ENCODE measurements at regions not wholly inside any gene's neighbourhood (a gene's known extent, or its start where the extent isn't known, plus 50 kb on each side); places are given as distances from the start of the nearest gene placed in this dataset.

DNA sequence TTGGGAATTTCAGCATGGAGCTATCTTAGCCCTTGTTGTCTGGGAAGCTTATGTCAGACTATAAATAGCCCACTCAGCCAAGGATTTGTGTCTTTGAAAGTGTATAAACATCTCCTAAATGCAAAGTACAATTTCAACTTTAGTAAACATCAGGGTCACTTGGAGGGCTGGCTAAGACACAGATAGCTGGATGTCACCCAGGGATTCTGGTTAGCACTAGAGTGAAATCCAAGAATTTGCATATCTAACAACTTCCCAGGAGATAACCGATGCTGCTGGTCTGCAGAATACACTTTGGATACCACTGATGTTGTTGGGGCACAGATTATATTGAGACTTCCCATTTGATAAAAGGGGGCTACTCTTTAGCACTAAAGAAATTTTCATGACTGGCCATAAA is 130.9 kb downstream of the PAX1 start:
- H3K27ac ChIP-seq: no peak overlapping the region
- H3K4me3 ChIP-seq: no peak overlapping the region

DNA sequence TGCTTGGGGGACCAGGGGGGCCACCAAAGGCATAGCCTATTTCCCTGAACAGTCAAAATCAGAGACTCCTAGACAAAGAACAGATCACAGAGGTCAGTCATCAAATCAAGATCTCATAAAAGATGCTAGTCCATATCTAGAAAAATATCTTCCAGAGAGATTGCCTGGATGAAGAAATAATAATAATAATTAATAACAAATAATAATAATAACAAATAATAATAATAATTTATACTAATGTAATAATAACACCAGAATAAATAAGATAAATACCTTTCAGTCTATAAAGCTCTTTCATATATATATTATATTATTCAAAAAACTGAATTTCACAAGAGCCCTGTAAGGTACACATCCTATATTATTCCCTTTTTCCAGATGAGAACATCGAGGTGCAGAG is 129.6 kb downstream of the PAX1 start:
- H3K4me3 ChIP-seq: no peak overlapping the region

DNA sequence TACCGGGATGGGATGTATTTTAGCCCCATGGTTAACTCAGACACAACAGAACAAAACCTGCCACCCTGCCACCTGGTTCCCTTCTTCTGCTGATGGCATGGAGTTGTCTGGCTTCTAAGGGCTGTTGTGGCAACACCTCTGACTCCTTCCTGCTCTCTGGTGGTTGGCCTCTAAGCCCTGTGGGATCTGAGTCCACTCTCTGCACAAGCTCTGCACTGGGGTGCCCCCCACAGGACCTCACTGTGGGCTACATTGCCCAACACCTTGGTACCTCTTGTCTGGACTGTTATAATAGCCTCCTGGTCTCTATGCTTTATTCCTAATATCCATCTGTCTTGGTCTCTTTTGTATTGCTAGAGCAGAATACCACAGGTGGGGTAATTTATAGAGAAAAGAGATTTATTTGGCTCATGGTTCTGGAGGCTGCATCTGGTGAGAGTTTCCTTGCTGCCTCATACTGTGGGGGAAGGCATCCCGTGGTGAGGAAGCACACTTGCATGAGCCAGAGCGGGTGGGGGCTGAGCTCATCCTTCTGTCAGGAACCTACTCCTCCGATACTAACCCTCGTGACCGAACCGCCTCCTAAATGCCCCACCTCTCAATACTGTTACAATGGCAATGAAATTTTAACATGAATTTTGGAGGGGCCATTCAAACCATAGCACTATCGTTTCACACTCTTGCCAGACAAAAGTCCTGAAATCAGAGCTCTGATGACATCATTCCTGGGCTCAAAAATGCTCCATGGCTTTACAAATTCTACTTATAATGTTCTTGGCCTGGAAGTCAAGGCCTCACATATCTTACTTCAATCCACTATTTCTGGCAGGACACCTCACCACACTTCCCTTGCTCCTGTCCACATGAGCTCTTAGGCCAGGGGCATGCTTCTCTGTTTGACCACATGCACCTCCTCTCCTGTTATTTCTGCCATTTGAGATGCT is 127.2 kb downstream of the PAX1 start:
- H3K27ac ChIP-seq: no peak overlapping the region
- H3K4me3 ChIP-seq: no peak overlapping the region

More for the DNA sequence above, 129.6 kb downstream of the PAX1 start:
- H3K27ac ChIP-seq: no peak overlapping the region

DNA sequence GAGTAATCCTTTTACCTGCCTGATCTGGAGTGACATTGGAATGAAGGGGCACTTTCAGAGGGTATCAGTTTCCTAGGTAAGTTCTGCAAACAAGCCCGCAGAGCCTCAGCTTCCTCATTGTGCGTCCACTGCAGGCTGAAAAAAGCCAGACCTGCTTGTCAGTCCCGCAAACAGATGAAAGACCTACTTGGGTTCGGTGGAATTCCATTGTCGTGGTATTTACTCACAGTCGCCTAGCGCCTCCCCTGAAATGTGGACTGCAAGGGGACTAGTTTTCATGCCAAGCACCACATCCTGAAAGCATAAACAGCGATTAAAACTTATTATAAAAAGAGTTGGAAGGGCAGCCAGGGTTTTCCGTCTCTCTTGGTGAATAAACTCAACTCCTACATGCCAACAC is 121.5 kb downstream of the PAX1 start:
- Histone ChIP-seq H3K27ac (no peak overlapping the region), H3K4me3 (no peak overlapping the region)

DNA sequence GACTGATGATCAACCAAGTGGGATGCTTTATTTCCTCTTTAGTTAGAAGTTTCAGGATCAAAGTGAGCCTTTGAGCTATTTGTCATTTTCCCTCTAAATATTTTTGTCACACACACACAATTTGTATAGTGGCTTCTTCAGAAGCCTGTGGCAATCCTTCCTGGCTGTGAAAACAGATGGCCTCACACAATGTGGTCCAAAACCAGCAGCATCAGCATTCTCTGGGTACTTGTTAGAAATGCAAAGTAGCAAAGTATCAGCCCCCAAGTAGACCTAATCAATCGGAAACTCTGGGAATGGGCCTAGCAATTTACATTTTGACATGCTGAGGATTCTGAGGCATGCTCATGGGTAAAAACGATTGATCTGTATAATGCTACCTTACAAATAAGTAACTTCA is 115.9 kb downstream of the PAX1 start:
- H3K27ac ChIP-seq: no peak overlapping the region
- H3K4me3 ChIP-seq: no peak overlapping the region

DNA sequence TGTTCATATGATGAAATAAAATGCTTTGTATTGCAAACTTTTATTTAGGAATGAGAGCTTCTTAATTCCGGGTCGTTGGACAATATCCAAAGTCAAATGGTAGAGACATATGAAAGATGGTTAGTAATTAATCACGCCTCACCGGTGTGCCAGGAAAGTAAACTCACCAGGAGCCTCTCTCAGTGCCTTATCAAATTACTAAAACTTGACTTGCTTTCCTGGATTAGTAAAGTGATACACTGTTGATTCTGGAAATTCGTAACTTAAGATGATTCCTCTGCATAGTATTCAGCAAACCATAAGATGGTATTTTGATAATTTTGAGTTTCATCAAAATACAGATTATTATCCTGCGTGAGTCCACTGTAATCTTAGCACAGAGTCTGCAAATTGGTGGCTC is 115.2 kb downstream of the PAX1 start:
- no peak overlapping the region for H3K4me3 ChIP-seq
- H3K27ac ChIP-seq: no peak overlapping the region

DNA sequence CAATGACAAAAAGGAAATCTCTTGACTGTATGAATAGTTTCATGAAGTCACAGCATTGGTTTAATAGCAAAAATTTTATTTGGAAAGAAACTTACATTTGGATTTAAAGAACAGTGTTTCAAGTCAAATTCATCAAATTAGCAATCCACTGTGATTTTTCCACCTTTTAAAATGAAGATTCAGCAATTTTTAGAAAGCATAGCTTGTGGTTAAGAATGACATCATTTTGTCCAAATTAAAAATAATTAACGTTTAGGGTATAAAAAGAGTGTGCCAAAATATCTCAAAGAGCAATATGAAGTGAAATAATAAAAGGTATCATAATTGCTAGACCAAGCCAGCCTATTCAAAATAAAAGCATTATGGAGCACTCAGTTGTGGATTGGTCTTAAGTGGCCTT is 114.6 kb downstream of the PAX1 start:
- Histone ChIP-seq H3K4me3 (no peak overlapping the region), H3K27ac (no peak overlapping the region)

DNA sequence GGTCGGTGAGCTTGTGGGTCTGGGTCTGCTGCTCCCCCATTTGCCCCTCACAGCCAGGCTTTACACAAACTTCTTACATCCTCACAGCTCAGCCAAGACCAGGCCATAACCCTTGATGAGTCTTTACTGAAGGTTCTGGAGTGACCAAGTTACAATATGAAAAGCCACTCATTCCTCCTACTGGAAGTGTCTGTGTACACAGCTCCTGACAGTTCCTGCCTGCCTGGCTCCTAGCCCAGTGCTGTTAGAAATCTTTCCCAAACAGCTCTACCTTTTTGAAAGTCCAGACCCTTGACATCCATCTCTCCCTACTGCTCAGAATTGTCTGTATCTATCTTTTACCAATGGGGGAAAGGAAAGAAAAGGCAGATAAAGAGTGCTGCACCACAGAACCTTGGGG is 106.9 kb downstream of the PAX1 start:
- Histone ChIP-seq H3K27ac (no peak overlapping the region), H3K4me3 (no peak overlapping the region)

DNA sequence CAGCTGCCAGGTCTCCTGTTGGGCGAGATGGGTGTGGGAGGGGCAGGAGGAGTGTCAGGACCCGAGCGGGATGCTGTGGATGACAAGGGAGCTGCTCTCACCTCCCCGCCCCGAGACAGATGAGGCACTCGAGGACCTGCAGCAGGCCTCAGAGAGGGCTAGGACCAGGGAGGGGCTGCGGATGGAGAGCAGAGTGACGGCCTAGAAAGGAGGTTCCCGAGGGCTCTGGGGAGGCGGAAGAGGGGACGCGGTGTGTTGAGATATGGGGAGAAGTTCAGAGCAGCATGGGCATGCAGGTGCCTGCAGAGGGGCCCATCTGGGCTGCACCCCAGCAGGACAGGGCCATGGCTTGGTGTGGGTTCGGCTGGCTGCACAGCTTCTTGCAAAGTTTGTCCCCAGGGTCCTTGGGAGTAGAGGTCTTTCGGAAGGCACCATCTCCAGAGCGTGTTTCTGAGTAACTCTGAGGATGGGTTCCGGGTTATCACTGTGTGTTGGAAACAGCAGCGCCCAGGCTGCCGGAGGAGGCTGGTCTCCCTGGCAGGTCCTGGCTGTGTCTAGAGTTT is 104.6 kb downstream of the PAX1 start:
- H3K27ac ChIP-seq: no peak overlapping the region
- no peak overlapping the region for H3K4me3 ChIP-seq

DNA sequence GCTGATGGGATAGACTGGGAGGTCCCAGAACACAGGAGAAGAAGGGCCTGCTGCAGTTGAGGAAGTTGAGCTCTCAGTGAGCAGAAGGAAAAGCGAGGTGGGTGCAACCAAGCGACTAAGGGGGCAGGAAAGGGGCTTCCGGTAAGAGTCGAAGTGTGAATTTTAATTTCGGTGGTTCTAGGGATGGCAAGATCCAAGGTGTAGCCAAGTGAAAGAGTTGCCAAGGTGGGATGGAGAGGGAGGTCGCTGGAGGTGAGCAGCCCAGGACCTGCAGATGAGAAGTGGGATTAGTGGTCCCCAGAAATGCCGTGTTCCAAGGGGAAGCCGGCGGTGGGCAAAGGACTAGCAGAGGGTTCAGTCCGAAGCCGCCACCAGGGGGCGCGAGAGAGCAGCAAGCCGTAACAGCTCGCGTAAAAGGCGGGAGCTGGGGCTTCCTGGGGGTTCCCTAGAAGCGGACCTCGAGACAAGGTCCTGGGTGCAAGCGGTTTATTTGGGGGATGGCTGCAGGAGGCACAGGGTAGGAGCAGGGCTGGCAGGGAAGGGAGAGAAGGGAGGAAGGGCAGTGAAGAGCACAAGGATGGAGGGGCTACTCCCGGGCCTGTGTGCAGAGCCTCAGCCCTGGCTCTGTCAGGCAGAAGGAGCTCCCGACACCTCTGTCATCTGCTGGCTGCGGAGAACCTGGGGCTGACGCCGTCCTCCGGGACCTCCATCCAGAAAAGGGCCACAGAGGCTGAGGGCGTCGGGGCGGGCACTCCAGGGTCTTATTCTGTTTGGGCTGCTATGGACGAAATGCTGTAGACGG is 103.6 kb downstream of the PAX1 start:
- no peak overlapping the region for H3K4me3 ChIP-seq
- H3K27ac ChIP-seq: no peak overlapping the region

DNA sequence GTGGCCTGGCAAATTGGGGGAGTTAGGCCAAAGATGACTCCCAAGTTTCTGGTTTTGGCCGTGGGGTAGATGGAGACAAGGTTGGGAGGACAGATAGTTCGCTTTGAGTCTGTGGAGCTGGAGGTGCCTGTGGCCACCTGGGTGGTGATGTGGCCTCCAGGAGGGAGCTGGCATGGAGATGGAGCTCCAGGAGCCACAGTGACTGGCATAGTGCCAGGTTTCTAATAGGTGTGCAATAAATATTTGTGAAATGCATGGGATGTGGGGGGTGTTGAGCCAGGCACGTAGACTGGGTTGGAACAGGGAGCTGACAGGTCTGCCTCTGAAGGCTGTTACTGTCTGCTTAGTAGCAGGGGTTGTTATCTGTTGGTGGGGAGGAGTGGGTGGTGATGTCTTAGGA is 102.7 kb downstream of the PAX1 start:
- Histone ChIP-seq H3K4me3 (no peak overlapping the region), H3K27ac (no peak overlapping the region)

DNA sequence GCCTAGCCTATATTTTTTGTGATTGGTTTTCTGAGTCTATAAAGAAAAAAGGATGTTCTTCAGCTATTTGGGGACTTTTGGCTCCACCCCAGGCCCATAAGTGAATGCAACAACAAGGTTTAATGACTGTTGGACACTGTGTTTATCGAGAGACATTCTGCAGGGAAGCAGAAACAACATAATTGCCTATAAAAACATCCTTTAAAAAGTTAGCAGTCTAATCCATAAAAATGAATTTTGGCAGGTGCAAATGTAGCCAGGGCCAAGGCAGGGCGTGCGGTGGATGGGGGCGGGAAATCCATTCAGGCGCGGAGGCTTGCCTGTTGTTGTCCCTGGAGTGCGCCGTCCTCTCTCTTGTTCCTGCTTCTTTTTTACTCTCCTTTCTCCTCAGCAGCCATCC is 99.3 kb downstream of the PAX1 start:
- Histone ChIP-seq H3K4me3 (no peak overlapping the region), H3K27ac (no peak overlapping the region)

DNA sequence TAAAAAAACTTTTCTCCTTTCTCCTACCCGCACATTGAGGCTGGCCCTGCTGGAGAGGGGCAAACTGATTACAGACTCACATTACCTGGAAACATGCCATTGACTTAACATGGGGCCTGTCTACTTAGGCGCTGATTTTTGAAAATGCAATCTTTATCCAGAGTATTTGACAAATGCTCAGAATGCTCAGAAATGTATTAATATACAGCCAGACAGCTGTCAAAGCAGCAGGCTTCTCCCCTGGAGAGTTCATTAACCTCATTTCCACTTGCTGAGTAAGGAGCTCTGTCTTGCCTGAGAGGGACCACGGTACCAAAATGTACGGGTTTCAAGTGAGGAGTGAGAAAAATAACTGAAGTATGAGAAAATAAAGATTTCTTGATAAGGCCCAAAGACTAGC is 95.7 kb downstream of the PAX1 start:
- no peak overlapping the region for H3K4me3 ChIP-seq
- H3K27ac ChIP-seq: no peak overlapping the region

DNA sequence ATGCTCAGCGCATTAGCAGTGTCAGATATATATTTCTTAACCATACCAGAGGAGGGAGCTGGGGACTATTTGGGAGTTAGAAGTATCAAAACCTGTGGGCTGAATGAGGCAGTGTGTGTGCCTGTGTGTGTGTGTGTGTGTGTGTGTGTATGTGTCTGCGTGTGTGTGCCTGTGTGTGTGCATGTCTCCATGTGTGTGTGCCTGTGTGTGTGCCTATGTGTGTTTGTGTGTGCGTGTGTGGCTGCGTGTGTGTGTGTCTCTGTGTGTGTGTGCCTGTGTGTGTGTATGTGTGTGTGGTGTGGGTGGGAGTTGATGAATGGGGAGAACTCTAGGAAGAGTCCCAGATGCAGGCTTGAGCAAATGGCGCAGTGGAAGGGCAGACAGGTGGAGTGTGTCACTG is 92.9 kb downstream of the PAX1 start:
- no peak overlapping the region for H3K27ac ChIP-seq
- H3K4me3 ChIP-seq: no peak overlapping the region

DNA sequence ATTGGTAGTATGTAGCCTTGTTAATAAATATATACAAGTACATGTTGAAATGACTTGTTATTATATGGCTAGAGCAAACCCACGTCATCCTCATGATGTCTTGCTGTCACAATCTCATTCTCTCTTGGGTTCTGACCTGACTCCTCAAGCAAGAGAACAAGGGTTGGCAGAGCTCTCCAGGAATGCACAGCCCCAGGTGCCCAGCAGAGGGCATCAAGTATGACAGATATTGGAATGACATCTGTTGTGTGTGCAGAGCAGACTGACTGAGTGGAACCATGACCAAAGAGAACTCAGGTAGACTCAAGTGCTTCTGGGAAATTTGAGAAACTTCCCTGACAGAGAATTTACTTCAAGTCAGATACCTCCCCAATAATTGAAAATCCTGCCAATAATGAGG is 90.6 kb downstream of the PAX1 start:
- Histone ChIP-seq H3K4me3 (no peak overlapping the region), H3K27ac (no peak overlapping the region)

DNA sequence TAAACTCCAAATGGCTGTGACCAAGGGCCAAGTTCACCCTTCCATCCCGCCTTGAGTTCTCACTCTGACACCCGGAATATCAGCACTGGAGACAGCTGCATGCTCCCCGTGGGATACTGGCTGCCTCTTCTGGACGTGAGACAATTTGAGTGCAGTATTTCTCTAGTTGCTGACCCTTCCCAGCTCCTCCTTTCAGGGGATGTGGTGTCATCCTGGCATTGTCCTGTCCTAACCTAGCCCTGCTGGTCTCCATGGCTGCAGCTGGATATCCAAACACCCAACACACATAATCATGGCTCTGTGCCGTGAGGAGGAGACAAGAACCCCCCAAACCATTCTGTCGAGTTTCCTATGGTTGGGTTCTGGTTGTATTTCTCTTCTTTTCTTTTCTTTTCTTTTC is 82.6 kb downstream of the PAX1 start:
- Histone ChIP-seq H3K27ac (no peak overlapping the region), H3K4me3 (no peak overlapping the region)

DNA sequence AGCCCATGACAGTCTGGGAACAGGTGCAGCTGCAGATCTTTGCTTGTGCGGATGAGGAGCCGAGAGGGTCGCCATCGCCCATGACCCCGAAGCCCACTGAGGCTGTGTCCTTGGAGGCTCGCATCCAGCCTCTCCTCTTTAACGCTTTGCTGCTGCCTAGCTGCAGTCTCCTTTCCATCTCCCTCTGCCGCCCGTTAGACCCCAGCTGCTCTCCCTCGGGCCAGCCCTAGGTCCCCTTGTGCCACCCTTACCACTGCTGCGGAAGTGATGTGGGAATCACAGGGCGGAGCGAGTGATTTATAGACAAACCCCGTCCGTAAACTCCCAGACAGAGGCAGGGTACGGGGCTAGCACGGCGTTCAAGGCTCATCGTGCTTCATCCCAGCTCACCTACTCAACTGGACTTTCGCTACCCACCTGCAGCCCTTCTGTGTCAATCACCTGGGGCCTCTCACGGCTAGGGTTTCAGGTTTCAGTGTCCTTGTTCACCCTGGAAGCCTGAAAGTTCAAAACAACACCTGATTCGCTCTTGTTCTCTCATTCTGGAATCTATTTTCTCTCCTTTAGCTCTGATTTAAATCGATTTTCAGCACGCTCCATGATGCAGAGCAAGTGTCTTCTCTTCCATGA is 76.1 kb downstream of the PAX1 start:
- H3K27ac ChIP-seq: no peak overlapping the region

DNA sequence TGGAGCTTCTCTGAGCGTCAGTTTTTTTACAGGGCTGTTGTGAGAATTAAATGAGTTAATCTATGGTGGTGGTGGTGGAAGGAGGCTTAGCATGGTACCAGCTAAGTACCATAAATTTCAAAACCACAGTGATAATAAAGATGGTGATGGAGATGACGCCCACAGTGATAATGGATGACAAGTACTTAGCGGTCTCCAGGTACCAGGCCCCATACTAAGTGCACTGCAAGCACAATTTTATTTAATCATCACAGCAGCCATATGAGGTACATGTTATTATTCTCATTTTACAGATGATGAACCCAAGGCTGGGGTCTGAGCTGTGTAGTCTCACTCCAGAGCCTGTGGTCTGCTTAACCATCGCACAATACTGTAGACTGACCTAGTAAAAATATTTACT is 75.1 kb downstream of the PAX1 start:
- H3K27ac ChIP-seq: no peak overlapping the region
- no peak overlapping the region for H3K4me3 ChIP-seq

More for the DNA sequence above, 76.1 kb downstream of the PAX1 start:
- no peak overlapping the region for H3K4me3 ChIP-seq

Data from skin epidermis (tissue), 12 donors.